SIG-M5 treated with dmso at 0.1 percent for 504 hours (cell line): ENCODE measurements at regions not wholly inside any gene's neighbourhood (a gene's known extent, or its start where the extent isn't known, plus 50 kb on each side); places are given as distances from the start of the nearest gene placed in this dataset.
"Not testable (repeated sequence)": the region's sequence is repeated elsewhere in the genome, so short reads cannot be mapped to it uniquely, and the experiment has no call there.

ENCODE experiments used
- DNase-seq: peaks from one replicate; lab custom pipeline; 2025; ENCODE audit not compliant: unreplicated experiment; lab: John Stamatoyannopoulos, UW

GRCh38 chr3:24545887-24546286 lies 51.2 kb upstream of the THRB start:
- DNase-seq: no peak

DNA sequence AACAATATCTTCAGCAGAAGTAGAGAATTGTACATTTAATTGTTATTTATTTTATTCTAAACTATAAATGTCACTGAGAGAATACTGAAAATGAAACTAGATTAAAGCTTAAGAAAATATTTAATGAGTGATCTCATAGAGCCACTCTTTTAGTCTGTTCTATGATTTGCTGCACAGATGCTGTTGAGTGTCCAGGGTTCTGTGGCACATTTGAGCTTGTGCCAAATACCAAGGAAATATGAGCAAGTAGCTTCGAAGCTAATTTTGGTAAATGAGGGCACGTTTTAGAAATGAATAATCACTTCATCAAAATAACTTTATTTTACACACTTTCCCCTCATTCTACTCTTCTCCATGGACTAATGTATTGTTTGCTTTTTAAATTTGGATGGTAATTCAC lies 53.6 kb upstream of the THRB start:
- no peak for DNase-seq

- no peak for DNase-seq
Observed at GRCh38 chr3:24550588-24550987, 55.9 kb upstream of the THRB start.

GRCh38 chr3:24551626-24552025 lies 57.0 kb upstream of the THRB start:
- no peak for DNase-seq

- DNase-seq: no peak
Observed at GRCh38 chr3:24562895-24563294, 68.2 kb upstream of the THRB start.

DNA sequence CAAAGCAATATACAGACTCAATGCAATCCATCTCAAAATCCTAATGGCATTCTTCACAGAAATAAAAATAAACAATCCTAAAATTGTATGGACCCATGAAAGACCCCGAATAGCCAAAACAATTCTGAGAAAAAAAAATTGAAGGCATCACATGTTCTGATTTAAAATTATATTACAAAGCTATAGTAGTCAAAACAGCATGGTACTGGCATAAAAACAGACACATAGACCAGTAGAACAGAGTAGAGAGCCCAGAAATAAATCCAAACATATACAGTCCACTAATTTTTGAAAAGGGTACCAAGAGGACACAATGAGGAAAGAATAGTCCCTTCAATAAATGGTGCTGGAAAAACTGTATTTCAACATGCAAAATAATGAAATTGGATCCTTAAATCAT lies 70.4 kb upstream of the THRB start:
- no peak for DNase-seq

GRCh38 chr3:24565656-24566055 lies 71.0 kb upstream of the THRB start:
- DNase-seq: no peak

DNA sequence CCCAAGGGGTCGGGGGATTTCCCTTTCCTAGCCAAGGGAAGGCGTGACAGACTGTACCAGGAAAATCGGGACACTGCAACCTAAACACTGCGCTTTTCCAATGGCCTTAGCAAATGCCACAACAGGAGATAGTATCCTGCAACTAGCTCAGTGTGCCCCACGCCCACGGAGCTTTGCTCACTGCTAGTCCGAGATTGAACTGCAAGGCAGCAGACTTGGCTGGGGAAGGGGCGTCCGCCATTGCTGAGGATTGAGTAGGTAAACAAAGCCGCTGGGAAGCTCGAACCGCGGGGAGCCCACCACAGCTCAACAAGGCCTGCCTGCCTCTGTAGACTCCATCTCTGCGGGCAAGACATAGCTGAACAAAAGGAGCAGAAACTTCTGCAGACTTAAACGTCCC lies 72.3 kb upstream of the THRB start:
- no peak for DNase-seq

DNA sequence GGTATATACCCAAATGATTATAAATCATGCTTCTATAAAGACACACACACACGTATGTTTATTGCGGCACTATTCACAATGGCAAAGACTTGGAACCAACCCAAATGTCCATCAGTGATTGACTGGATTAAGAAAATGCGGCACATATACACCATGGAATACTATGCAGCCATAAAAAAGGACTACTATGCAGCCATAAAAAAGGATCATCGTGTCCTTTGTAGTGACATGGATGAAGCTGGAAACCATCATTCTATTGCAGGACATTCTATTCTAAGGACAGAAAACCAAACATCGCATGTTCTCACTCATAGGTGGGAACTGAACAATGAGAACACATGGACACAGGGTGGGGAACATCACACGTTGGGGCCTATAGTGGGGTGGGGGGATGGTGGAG lies 77.8 kb upstream of the THRB start:
- not testable (repeated sequence) for DNase-seq

- no peak for DNase-seq
Observed at GRCh38 chr3:24573576-24573975, 78.9 kb upstream of the THRB start.

GRCh38 chr3:24578324-24578723 lies 83.7 kb upstream of the THRB start:
- DNase-seq: no peak

DNA sequence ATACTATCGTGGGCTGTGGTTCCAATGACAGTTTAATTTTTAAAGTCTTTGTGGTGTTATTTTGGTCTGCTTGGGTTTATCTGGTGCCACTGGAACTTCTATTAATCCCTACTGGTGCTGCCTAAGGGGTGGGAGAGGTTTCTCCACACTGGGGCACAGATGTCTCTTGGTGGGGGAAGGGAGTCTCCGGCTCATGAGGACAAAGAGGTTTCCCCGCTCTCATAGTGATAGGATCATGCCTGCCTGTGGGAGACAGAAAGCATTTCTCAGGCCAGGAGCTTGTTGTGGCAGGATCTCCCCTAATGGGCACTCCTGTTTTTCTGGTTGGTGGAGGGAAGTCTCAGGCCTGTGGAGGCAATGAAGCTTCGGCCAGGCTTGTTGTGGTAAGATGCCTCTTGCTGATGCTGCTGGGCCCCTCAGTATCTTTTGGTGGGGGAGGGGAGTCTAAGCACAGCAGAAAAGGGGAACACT lies 84.3 kb upstream of the THRB start:
- no peak for DNase-seq

GRCh38 chr3:24582431-24583403 lies 88.1 kb upstream of the THRB start:
- DNase-seq: no peak

GRCh38 chr3:24586920-24587319 lies 92.3 kb upstream of the THRB start:
- no peak for DNase-seq

- no peak for DNase-seq
Observed at GRCh38 chr3:24588629-24589512, 94.2 kb upstream of the THRB start.

DNA sequence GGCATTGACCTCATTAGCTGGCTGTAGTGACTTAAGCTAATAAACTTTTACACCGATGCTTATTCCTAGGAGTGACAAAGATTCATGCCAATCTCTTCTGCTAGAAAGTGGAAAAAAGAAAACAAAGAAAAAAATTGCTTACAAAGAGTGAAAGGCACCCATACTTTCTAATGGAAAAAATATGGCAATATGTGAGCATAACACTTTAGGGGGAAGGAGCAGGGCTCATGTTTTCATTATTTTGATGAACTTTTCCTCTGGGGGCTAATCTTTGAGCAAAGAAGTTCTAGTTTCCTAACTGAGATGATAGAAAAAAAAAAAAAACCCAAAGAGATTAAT lies 94.8 kb upstream of the THRB start:
- DNase-seq: no peak

- DNase-seq: no peak
Observed at GRCh38 chr3:24589931-24590880, 95.6 kb upstream of the THRB start.

GRCh38 chr3:24591191-24591590 lies 96.5 kb upstream of the THRB start:
- no peak for DNase-seq

- DNase-seq: no peak
Observed at GRCh38 chr3:24591661-24592555, 97.3 kb upstream of the THRB start.

- DNase-seq: no peak
Observed at GRCh38 chr3:24594161-24594560, 99.5 kb upstream of the THRB start.
